Neural cell (in vitro differentiated cells): ENCODE measurements at regions not wholly inside any gene's neighbourhood (a gene's known extent, or its start where the extent isn't known, plus 50 kb on each side); places are given as distances from the start of the nearest gene placed in this dataset.

Experiments
- H2AFZ ChIP-seq: fragments of 200-600, 300-800 bp; sonication (generic), shearing (Covaris generic); 2 replicates; pipeline ENCODE4 v1.6.0; 2014; ENCODE audit warnings: low read depth, mild to moderate bottlenecking, antibody characterized with exemption, low read length, moderate library complexity
- H3F3A ChIP-seq: fragments of 200-600 bp; shearing (Covaris generic); 2 replicates; pipeline ENCODE4 v1.6.1; 2016; ENCODE audit warnings: mild to moderate bottlenecking, moderate library complexity, mixed read lengths, antibody characterized with exemption, low read length; ENCODE audit not compliant: insufficient read depth, poor library complexity, severe bottlenecking
- H3K27ac ChIP-seq: fragments of 200-600, 300-800 bp; sonication (generic), shearing (Covaris generic); 2 replicates; pipeline ENCODE4 v1.5.1; 2014; ENCODE audit warnings: mild to moderate bottlenecking, low read length, moderate library complexity
- H3K27me3 ChIP-seq: fragments of 300-800, 200-600 bp; sonication (generic), shearing (Covaris generic); 2 replicates; pipeline ENCODE4 v1.6.0; 2014; ENCODE audit warnings: mild to moderate bottlenecking, low read depth, low read length, moderate library complexity; ENCODE audit not compliant: insufficient read depth
- H3K36me3 ChIP-seq: fragments of 300-800, 200-600 bp; sonication (generic), shearing (Covaris generic); 2 replicates; pipeline ENCODE4 v1.5.1; 2014; ENCODE audit warnings: mild to moderate bottlenecking, antibody characterized with exemption, low read length, moderate library complexity; ENCODE audit not compliant: insufficient read depth
- H3K4me2 ChIP-seq: fragments of 300-800, 200-600 bp; sonication (generic), shearing (Covaris generic); 2 replicates; pipeline ENCODE4 v1.6.0; 2014; ENCODE audit warnings: mild to moderate bottlenecking, low read length
- H3K4me3 ChIP-seq: fragments of 300-800, 200-600 bp; sonication (generic), shearing (Covaris generic); 2 replicates; pipeline ENCODE4 v1.5.1; 2014; ENCODE audit warnings: mild to moderate bottlenecking, low read length, moderate library complexity
- H3K79me2 ChIP-seq: fragments of 200-600 bp; shearing (Covaris generic); replicated peaks from 2 replicates; pipeline ENCODE4 v1.6.0; 2014; ENCODE audit warnings: mild to moderate bottlenecking, low read length, moderate library complexity; ENCODE audit not compliant: insufficient read depth
- H3K9ac ChIP-seq: fragments of 300-800, 200-600 bp; sonication (generic), shearing (Covaris generic); 2 replicates; pipeline ENCODE4 v1.6.1; 2016; ENCODE audit warnings: mild to moderate bottlenecking, low read length, mixed read lengths
- H3K9me2 ChIP-seq: fragments of 200-600 bp; shearing (Covaris generic); 2 replicates; pipeline ENCODE4 v1.6.1; 2016; ENCODE audit warnings: mild to moderate bottlenecking, low read length, mixed read lengths; ENCODE audit not compliant: insufficient read depth
- H3K9me3 ChIP-seq: fragments of 200-600, 300-800 bp; sonication (generic), shearing (Covaris generic); 2 replicates; pipeline ENCODE4 v1.6.1; 2016; ENCODE audit warnings: mild to moderate bottlenecking, mixed run types, low read length, moderate library complexity, mixed read lengths
- H4K20me1 ChIP-seq: fragments of 200-600 bp; shearing (Covaris generic); 2 replicates; pipeline ENCODE4 v1.6.1; 2016; ENCODE audit warnings: mild to moderate bottlenecking, mixed run types; ENCODE audit not compliant: insufficient read depth
- CTCF ChIP-seq: fragments of 450-650 bp; IDR thresholded peaks from 2 replicates; pipeline ENCODE4 v1.5.1; 2014; ENCODE audit warnings: antibody characterized with exemption, mild to moderate bottlenecking, moderate library complexity; ENCODE audit not compliant: poor library complexity, severe bottlenecking
- EP300 ChIP-seq: fragments of 450-650 bp; conservative IDR thresholded peaks from 2 replicates; pipeline ENCODE4 v1.6.1; 2014; ENCODE audit warnings: antibody characterized with exemption, mild to moderate bottlenecking, moderate library complexity; ENCODE audit not compliant: poor library complexity, severe bottlenecking
- EZH2 ChIP-seq: fragments of 200-600, 300-800 bp; shearing (Covaris generic), sonication (generic); IDR thresholded peaks from 2 replicates; pipeline ENCODE4 v1.6.1; 2014; ENCODE audit warnings: antibody characterized with exemption, low read length, borderline replicate concordance, mild to moderate bottlenecking; ENCODE audit not compliant: insufficient read depth, poor library complexity, severe bottlenecking
- MXI1 ChIP-seq: fragments of 450-650 bp; conservative IDR thresholded peaks from 2 replicates; pipeline ENCODE4 v1.6.1; 2014; ENCODE audit warnings: antibody characterized with exemption, mild to moderate bottlenecking; ENCODE audit not compliant: poor library complexity, severe bottlenecking
- POLR2AphosphoS5 ChIP-seq: IDR thresholded peaks from 2 replicates; pipeline ENCODE4 v1.6.1; 2012
- RAD21 ChIP-seq: fragments of 450-650 bp; conservative IDR thresholded peaks from 2 replicates; pipeline ENCODE4 v1.6.1; 2014; ENCODE audit warnings: antibody characterized with exemption, mild to moderate bottlenecking, moderate library complexity
- REST ChIP-seq: IDR thresholded peaks from 2 replicates; pipeline ENCODE4 v1.6.1; 2012; ENCODE audit warnings: borderline replicate concordance
- SMC3 ChIP-seq: fragments of 450-650 bp; conservative IDR thresholded peaks from 2 replicates; pipeline ENCODE4 v1.6.1; 2014; ENCODE audit warnings: antibody characterized with exemption, mild to moderate bottlenecking, moderate library complexity; ENCODE audit not compliant: poor library complexity
- TAF1 ChIP-seq: IDR thresholded peaks from 2 replicates; pipeline ENCODE4 v1.6.1; 2012; ENCODE audit warnings: low read depth

DNA sequence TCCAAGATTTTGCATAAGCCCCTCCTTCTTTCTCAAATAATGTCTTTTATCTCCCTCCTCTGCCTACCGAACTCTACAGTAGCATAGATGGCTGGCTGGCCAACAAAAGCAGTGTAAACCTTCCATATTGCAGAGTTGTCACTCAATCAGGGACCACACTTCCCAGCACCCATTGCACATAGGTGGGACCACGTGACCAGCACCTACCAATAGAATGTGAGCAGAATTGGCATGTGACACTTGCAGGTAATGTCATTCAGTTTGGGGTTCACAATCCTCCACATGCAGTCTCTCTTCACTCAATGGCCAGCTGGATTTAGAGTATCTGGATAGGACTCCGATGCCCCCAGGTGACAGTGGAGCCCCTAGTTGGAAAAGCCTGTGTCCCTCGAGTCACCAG, 190.3 kb upstream of the CRY1 start:
- no peaks in the 10 kb centered on the region for H3K9me2 ChIP-seq
- H3K27ac ChIP-seq: no peak overlapping the region
- no peak overlapping the region for H3K9ac ChIP-seq
- peaks cover 6% of the 10 kb centered on the region for H3K9me3 ChIP-seq
- H3K36me3 ChIP-seq: no peaks in the 10 kb centered on the region
- no peaks in the 10 kb centered on the region for H3F3A ChIP-seq
- H4K20me1 ChIP-seq: no peaks in the 10 kb centered on the region
- no peak overlapping the region for H3K4me3 ChIP-seq
- no peak overlapping the region for H2AFZ ChIP-seq
- no peaks in the 10 kb centered on the region for H3K79me2 ChIP-seq
- TF ChIP-seq POLR2AphosphoS5 (no peak), REST (no peak), MXI1 (no peak), TAF1 (no peak), CTCF (no peak), SMC3 (no peak), RAD21 (no peak), EZH2 (no peak), EP300 (no peak)
- H3K27me3 ChIP-seq: no peaks in the 10 kb centered on the region
- H3K4me2 ChIP-seq: no peak overlapping the region

- no peaks in the 10 kb centered on the region for H3F3A ChIP-seq
- no peaks in the 10 kb centered on the region for H3K79me2 ChIP-seq
- TF ChIP-seq MXI1 (no peak), CTCF (no peak), TAF1 (no peak), EZH2 (no peak)
- no peaks in the 10 kb centered on the region for H3K27me3 ChIP-seq
- no peaks in the 10 kb centered on the region for H4K20me1 ChIP-seq
- H2AFZ ChIP-seq: no peak overlapping the region
- H3K36me3 ChIP-seq: no peaks in the 10 kb centered on the region
- H3K4me2 ChIP-seq: no peak overlapping the region
- no peak overlapping the region for H3K27ac ChIP-seq
- no peak overlapping the region for H3K4me3 ChIP-seq
- H3K9ac ChIP-seq: no peak overlapping the region
- H3K9me2 ChIP-seq: no peaks in the 10 kb centered on the region
- peaks cover 6% of the 10 kb centered on the region for H3K9me3 ChIP-seq
These were observed 191.3 kb upstream of the CRY1 start for GRCh38 chr12:107284692-107285091.
